ENCODE measurements at regions not wholly inside any gene's neighbourhood (a gene's known extent, or its start where the extent isn't known, plus 50 kb on each side); places are given as distances from the start of the nearest gene placed in this dataset.

DNA sequence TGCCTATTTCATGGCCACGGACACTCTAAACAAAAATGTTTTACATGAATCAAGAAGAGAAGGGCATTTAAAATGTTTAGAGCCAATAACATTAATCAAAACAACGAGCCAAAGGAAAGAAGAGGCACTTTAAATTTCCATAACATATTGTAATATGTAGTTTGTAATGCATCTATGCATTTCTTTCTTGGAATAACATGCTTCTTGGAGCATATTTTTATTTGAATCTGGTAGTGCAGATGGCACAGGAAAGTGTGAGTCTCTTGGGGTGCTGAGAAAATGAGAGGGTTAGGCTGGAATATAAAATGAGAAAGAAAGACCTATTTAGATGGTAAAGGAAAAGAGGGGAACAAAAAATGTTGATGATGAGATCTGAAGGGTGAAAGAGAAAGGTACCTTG, 305.4 kb downstream of the BTBD3 start (continued):
- TF ChIP-seq ZC3H10 (CRISPR knock-in tag; IDR thresholded peaks at IDR 0.05): no peak

GRCh38 chr20:12225898-12226297, 308.2 kb downstream of the BTBD3 start:
- ATAC-seq: no peak
- TF ChIP-seq ZFP3 (CRISPR knock-in tag; IDR thresholded peaks at IDR 0.05): no peak
- no peak for TF ChIP-seq CSRNP3 (CRISPR knock-in tag; IDR thresholded peaks at IDR 0.05)
- no peak for TF ChIP-seq ESRRG (CRISPR knock-in tag; IDR thresholded peaks at IDR 0.05)
- TF ChIP-seq ISL1 (CRISPR knock-in tag; IDR thresholded peaks at IDR 0.05): no peak
- no peak for TF ChIP-seq ZFP30 (CRISPR knock-in tag; IDR thresholded peaks at IDR 0.05)
- TF ChIP-seq OSR1 (CRISPR knock-in tag; IDR thresholded peaks at IDR 0.05): no peak
- TF ChIP-seq ZC3H10 (CRISPR knock-in tag; IDR thresholded peaks at IDR 0.05): no peak
- no peak for TF ChIP-seq BACH2 (CRISPR knock-in tag; IDR thresholded peaks at IDR 0.05; ENCODE audit: borderline replicate concordance)
- TF ChIP-seq SNAI2 (CRISPR knock-in tag; IDR thresholded peaks at IDR 0.05): no peak
- TF ChIP-seq ZNF565 (CRISPR knock-in tag; conservative IDR thresholded peaks at IDR 0.05; ENCODE audit: low read depth): no peak
- TF ChIP-seq CSDC2 (CRISPR knock-in tag; IDR thresholded peaks at IDR 0.05): no peak
- no peak for TF ChIP-seq TOX (CRISPR knock-in tag; IDR thresholded peaks at IDR 0.05; ENCODE audit: borderline replicate concordance)
- TF ChIP-seq TCF4 (CRISPR knock-in tag; IDR thresholded peaks at IDR 0.05; ENCODE audit: borderline replicate concordance): no peak
- TF ChIP-seq ARNTL (CRISPR knock-in tag; IDR thresholded peaks at IDR 0.05; ENCODE audit: borderline replicate concordance, low read depth): no peak

DNA sequence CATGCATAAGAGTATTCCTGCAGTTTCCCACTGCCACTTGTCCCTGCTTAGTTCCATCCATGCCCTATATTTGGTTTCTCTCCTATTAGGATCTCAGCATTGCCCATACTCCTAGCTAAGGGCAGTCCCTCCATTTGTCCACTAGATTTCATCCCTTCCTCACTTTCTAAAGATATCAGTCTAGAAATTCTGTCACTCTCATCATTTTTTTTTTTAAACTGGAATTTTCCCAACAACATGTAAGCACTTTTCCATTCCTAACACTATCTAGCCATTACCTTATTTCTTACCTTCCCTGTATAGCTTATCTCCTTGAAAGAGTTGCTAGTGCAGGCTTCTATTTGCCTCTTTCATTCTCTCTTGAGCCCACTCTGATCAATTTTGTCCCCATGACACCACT, 312.2 kb downstream of the BTBD3 start:
- no peak for TF ChIP-seq GLIS3 (CRISPR knock-in tag; IDR thresholded peaks at IDR 0.05)
- no peak for TF ChIP-seq CSRNP3 (CRISPR knock-in tag; IDR thresholded peaks at IDR 0.05)
- no peak for TF ChIP-seq SNAI2 (CRISPR knock-in tag; IDR thresholded peaks at IDR 0.05)
- TF ChIP-seq TCF4 (CRISPR knock-in tag; IDR thresholded peaks at IDR 0.05; ENCODE audit: borderline replicate concordance): no peak
- TF ChIP-seq, protein P1, sequence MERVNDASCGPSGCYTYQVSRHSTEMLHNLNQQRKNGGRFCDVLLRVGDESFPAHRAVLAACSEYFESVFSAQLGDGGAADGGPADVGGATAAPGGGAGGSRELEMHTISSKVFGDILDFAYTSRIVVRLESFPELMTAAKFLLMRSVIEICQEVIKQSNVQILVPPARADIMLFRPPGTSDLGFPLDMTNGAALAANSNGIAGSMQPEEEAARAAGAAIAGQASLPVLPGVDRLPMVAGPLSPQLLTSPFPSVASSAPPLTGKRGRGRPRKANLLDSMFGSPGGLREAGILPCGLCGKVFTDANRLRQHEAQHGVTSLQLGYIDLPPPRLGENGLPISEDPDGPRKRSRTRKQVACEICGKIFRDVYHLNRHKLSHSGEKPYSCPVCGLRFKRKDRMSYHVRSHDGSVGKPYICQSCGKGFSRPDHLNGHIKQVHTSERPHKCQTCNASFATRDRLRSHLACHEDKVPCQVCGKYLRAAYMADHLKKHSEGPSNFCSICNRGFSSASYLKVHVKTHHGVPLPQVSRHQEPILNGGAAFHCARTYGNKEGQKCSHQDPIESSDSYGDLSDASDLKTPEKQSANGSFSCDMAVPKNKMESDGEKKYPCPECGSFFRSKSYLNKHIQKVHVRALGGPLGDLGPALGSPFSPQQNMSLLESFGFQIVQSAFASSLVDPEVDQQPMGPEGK (CRISPR knock-in tag; IDR thresholded peaks at IDR 0.05; ENCODE audit: borderline replicate concordance): no peak
- TF ChIP-seq BACH2 (CRISPR knock-in tag; IDR thresholded peaks at IDR 0.05; ENCODE audit: borderline replicate concordance): no peak
- TF ChIP-seq CSDC2 (CRISPR knock-in tag; IDR thresholded peaks at IDR 0.05): no peak
- no peak for TF ChIP-seq ZNF8 (CRISPR knock-in tag; IDR thresholded peaks at IDR 0.05)
- TF ChIP-seq ZFP30 (CRISPR knock-in tag; IDR thresholded peaks at IDR 0.05): no peak
- TF ChIP-seq ZFP3 (CRISPR knock-in tag; IDR thresholded peaks at IDR 0.05): no peak
- no peak for TF ChIP-seq TOX (CRISPR knock-in tag; IDR thresholded peaks at IDR 0.05; ENCODE audit: borderline replicate concordance)
- TF ChIP-seq TSHZ2 (CRISPR knock-in tag; IDR thresholded peaks at IDR 0.05): no peak
- no peak for TF ChIP-seq ZNF70 (CRISPR knock-in tag; IDR thresholded peaks at IDR 0.05)
- TF ChIP-seq, protein P2, sequence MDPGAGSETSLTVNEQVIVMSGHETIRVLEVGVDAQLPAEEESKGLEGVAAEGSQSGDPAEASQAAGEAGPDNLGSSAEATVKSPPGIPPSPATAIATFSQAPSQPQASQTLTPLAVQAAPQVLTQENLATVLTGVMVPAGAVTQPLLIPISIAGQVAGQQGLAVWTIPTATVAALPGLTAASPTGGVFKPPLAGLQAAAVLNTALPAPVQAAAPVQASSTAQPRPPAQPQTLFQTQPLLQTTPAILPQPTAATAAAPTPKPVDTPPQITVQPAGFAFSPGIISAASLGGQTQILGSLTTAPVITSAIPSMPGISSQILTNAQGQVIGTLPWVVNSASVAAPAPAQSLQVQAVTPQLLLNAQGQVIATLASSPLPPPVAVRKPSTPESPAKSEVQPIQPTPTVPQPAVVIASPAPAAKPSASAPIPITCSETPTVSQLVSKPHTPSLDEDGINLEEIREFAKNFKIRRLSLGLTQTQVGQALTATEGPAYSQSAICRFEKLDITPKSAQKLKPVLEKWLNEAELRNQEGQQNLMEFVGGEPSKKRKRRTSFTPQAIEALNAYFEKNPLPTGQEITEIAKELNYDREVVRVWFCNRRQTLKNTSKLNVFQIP (CRISPR knock-in tag; IDR thresholded peaks at IDR 0.05; ENCODE audit: borderline replicate concordance, low read depth): no peak
- TF ChIP-seq PPARA (CRISPR knock-in tag; IDR thresholded peaks at IDR 0.05; ENCODE audit: borderline replicate concordance): no peak
- TF ChIP-seq ZNF565 (CRISPR knock-in tag; conservative IDR thresholded peaks at IDR 0.05; ENCODE audit: low read depth): no peak
- no peak for TF ChIP-seq RARB (CRISPR knock-in tag; IDR thresholded peaks at IDR 0.05)

More for the DNA sequence above, 312.2 kb downstream of the BTBD3 start:
- no peak for ATAC-seq
